ENCODE measurements at regions not wholly inside any gene's neighbourhood (a gene's known extent, or its start where the extent isn't known, plus 50 kb on each side); places are given as distances from the start of the nearest gene placed in this dataset.

DNA sequence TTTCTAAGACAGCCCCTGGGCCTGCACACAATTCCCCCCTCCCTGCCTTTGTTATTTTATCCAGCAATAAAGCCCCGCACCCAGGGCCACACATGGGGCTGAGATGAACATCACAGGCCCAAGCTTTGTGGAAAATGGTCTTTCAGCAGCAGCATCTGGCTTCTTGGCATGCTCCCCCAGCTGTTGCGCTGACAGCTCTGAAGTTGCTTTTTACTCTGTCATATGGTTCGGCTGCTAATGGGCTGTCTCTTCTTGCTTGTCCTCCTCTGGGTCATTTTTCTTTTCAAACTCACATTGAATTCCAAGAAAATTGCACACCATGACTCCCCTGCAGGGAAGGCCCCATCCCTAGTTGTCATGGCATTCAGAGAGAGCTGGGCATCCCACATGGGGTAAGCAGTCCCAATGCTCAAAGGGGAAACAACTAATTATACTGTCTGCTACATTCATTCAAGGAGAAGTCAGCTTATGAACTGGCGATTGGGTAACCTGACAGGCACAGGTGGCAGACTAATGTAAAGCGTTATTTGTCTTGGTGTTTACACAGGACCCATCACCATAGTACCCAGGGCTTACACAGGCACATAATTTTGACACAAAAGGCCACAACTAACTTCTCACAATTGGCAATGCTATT is 74.0 kb upstream of the CDKN3 start:
- DNase-seq = no peak

- no peak for DNase-seq
These were observed 71.0 kb upstream of the CDKN3 start for GRCh38 chr14:54325766-54326165.

- peak; percentile 5 for DNase-seq
These were observed 67.6 kb upstream of the CDKN3 start for GRCh38 chr14:54329082-54329695.

- DNase-seq = no peak
These were observed 65.9 kb upstream of the CDKN3 start for GRCh38 chr14:54330876-54331275.

GRCh38 chr14:54331516-54331915 is 65.3 kb upstream of the CDKN3 start:
- DNase-seq = no peak

DNA sequence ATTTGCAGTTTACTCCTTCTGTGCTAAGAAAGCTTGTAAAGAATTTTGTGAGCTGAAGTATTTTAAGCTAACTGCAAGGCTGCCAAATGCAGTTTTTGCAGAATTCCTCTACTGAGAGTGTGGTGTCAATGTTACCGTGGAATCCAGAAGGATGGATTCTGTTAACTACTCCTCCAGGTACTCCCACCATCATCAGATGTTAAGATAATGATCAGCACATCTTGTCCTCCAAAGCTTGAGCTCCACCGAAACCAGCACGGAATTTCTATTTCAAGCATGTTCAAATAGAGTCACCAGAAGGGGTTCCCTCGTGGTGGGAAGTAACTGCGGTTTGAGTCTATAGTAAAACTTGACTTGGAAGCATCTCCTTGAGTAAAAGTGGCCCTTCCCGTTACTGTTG is 64.3 kb upstream of the CDKN3 start:
- no peak for DNase-seq

GRCh38 chr14:54333511-54333910 is 63.3 kb upstream of the CDKN3 start:
- no peak for DNase-seq

GRCh38 chr14:54335569-54336155 is 61.1 kb upstream of the CDKN3 start:
- DNase-seq = no peak

DNA sequence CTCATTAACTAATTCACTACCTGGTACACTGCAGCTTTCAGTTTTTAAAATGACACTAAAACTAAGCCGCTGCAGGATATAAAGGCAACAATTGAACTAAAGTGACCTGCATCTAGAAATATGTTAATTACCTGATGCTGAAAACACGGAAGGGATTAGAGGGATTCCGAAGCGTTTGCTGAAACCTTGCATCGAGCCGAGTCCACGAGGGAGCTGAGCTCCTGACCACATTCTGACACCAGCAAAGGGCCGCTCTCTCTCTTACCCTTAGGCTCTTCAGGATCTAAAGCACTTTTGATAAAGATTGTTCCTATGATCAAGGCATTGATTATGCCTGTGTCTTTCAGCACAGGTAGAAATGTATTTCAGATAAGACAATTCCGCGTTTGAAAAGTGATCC is 59.5 kb upstream of the CDKN3 start:
- no peak for DNase-seq

GRCh38 chr14:54338696-54339317 is 58.0 kb upstream of the CDKN3 start:
- DNase-seq = no peak

- no peak for DNase-seq
These were observed 57.0 kb upstream of the CDKN3 start for GRCh38 chr14:54339771-54340170.

GRCh38 chr14:54342806-54343205 is 54.0 kb upstream of the CDKN3 start:
- DNase-seq = no peak

GRCh38 chr14:54343272-54344121 is 53.3 kb upstream of the CDKN3 start:
- no peak for DNase-seq

DNA sequence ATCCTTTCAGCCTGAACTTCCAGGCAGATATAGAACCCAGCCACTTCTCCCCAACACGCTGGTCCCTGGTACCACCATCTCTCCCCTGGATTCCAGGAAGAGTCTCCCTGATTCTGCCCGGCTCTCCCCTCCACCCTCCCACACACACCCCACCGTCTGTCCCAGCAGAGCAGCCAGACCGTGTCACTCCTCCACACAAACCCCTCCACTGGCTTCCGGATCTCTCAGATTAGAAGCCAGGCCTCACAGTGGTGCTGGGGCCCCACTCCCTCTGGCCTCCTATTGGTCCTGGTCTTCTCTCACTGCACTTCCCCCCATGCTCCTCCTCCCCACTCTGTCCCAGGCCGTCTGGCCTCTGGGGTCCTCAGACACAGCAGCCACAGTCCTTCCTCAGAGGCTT is 52.4 kb upstream of the CDKN3 start:
- DNase-seq = no peak

- no peak for DNase-seq
These were observed 50.5 kb upstream of the CDKN3 start for GRCh38 chr14:54346257-54346656.
